ENCODE measurements at regions not wholly inside any gene's neighbourhood (a gene's known extent, or its start where the extent isn't known, plus 50 kb on each side); places are given as distances from the start of the nearest gene placed in this dataset.

DNA sequence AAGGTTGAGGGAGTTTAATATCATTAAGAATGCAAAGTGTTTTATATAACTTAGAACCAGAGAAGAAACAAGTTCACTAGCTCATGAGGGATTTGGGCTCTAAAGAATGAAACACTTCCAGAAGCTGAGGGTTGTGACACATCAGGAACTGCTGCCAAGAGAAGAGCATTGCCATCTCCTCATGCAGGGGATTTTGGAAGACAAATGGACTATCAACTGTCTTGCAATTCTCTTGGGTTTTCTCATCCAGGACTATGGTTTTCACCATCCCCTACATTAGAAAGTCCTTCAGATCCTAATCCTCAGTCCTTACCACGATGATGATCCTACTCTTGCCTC is 59.7 kb upstream of the KL start:
- Histone ChIP-seq H4K20me1 (ENCODE audit: insufficient read depth, low read length, poor library complexity, severe bottlenecking) (no peaks in the 10 kb centered on the region), H3K9me3 (ENCODE audit: insufficient read depth, low read depth, low read length) (no peaks in the 10 kb centered on the region), H3K36me3 (ENCODE audit: insufficient read depth, low read length) (no peaks in the 10 kb centered on the region), H3K79me2 (ENCODE audit: insufficient read depth, low read length) (no peaks in the 10 kb centered on the region), H3K4me2 (ENCODE audit: low read depth, low read length, poor library complexity, severe bottlenecking) (no peak overlapping the region), H2AFZ (ENCODE audit: low read length) (no peak overlapping the region), H3F3A (ENCODE audit: low read depth) (no peaks in the 10 kb centered on the region), H3K9ac (ENCODE audit: low read depth, low read length, poor library complexity, severe bottlenecking) (no peak overlapping the region), H3K4me3 (ENCODE audit: low read length, poor library complexity, severe bottlenecking) (no peak overlapping the region), H3K27me3 (ENCODE audit: insufficient read depth, low read length, poor library complexity, severe bottlenecking) (no peaks in the 10 kb centered on the region), H3K4me1 (ENCODE audit: insufficient read depth, low read length, poor library complexity, severe bottlenecking) (no peaks in the 10 kb centered on the region), H3K9me2 (replicated peaks; ENCODE audit: low read depth, low read length) (no peaks in the 10 kb centered on the region)
- TF ChIP-seq EZH2phosphoT487 (IDR thresholded peaks at IDR 0.05; ENCODE audit: borderline replicate concordance), result no peak
- TF ChIP-seq, protein P1, sequence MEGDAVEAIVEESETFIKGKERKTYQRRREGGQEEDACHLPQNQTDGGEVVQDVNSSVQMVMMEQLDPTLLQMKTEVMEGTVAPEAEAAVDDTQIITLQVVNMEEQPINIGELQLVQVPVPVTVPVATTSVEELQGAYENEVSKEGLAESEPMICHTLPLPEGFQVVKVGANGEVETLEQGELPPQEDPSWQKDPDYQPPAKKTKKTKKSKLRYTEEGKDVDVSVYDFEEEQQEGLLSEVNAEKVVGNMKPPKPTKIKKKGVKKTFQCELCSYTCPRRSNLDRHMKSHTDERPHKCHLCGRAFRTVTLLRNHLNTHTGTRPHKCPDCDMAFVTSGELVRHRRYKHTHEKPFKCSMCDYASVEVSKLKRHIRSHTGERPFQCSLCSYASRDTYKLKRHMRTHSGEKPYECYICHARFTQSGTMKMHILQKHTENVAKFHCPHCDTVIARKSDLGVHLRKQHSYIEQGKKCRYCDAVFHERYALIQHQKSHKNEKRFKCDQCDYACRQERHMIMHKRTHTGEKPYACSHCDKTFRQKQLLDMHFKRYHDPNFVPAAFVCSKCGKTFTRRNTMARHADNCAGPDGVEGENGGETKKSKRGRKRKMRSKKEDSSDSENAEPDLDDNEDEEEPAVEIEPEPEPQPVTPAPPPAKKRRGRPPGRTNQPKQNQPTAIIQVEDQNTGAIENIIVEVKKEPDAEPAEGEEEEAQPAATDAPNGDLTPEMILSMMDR (conservative IDR thresholded peaks at IDR 0.05; ENCODE audit: low read length), result no peak

DNA sequence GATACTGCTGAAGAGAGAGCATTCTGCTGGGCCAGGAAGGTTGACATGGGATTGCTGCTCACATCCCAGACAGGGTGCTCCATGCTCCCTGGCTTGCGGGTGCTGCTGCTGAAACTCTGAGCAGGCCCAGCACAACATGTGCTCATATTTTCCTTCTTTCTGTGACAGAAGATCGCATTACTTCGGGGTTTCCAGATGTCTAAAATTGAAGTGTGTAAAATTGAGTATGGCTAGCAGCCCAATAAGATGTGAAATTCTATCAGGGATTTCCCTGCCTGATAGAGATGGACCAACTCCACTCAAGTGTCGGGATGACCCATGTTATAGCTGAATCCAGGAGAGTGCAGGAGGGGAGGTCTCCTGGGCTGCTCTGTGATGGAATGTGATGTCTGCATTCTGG is 55.6 kb upstream of the KL start:
- TF ChIP-seq, protein P1 (conservative IDR thresholded peaks at IDR 0.05; ENCODE audit: low read length), result no peak
- no peak for TF ChIP-seq EZH2phosphoT487 (IDR thresholded peaks at IDR 0.05; ENCODE audit: borderline replicate concordance)

DNA sequence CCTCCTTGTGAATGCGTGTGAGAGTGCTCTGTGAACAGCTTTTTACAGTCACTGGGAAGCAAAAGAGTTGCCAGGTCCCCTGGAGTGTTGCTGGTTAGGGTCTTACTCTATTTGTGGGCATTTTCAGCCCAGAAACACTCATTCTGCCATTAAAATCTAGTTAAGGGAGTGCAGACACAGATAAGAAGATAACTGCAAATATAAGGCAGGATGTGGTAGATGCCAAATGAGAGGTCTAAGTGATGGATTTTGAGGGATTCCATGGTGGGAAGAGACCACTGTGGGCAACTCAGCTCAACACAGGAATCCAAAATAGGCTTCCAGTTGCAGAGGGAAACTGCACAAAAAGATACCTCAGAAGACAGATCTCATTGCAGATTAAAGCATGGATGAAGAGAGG is 54.5 kb upstream of the KL start:
- no peak for TF ChIP-seq EZH2phosphoT487 (IDR thresholded peaks at IDR 0.05; ENCODE audit: borderline replicate concordance)
- TF ChIP-seq, protein P1 (conservative IDR thresholded peaks at IDR 0.05; ENCODE audit: low read length), result no peak
- Histone ChIP-seq H3K36me3 (ENCODE audit: insufficient read depth, low read length) (no peaks in the 10 kb centered on the region), H3K9me2 (replicated peaks; ENCODE audit: low read depth, low read length) (no peaks in the 10 kb centered on the region), H3K4me3 (ENCODE audit: low read length, poor library complexity, severe bottlenecking) (no peak overlapping the region), H3K4me1 (ENCODE audit: insufficient read depth, low read length, poor library complexity, severe bottlenecking) (no peaks in the 10 kb centered on the region), H3F3A (ENCODE audit: low read depth) (no peaks in the 10 kb centered on the region), H2AFZ (ENCODE audit: low read length) (no peak overlapping the region), H3K4me2 (ENCODE audit: low read depth, low read length, poor library complexity, severe bottlenecking) (no peak overlapping the region), H3K9ac (ENCODE audit: low read depth, low read length, poor library complexity, severe bottlenecking) (no peak overlapping the region), H3K9me3 (ENCODE audit: insufficient read depth, low read depth, low read length) (no peaks in the 10 kb centered on the region), H3K79me2 (ENCODE audit: insufficient read depth, low read length) (no peaks in the 10 kb centered on the region), H3K27me3 (ENCODE audit: insufficient read depth, low read length, poor library complexity, severe bottlenecking) (no peaks in the 10 kb centered on the region), H4K20me1 (ENCODE audit: insufficient read depth, low read length, poor library complexity, severe bottlenecking) (no peaks in the 10 kb centered on the region)

More for the DNA sequence above, 55.6 kb upstream of the KL start:
- H3K9me3 ChIP-seq (ENCODE audit: insufficient read depth, low read depth, low read length), result no peaks in the 10 kb centered on the region
- H3K4me1 ChIP-seq (ENCODE audit: insufficient read depth, low read length, poor library complexity, severe bottlenecking), result no peaks in the 10 kb centered on the region
- H3K4me3 ChIP-seq (ENCODE audit: low read length, poor library complexity, severe bottlenecking), result no peak overlapping the region
- H3K9me2 ChIP-seq (replicated peaks; ENCODE audit: low read depth, low read length), result no peaks in the 10 kb centered on the region
- no peaks in the 10 kb centered on the region for H3F3A ChIP-seq (ENCODE audit: low read depth)
- H3K36me3 ChIP-seq (ENCODE audit: insufficient read depth, low read length), result no peaks in the 10 kb centered on the region
- no peak overlapping the region for H3K9ac ChIP-seq (ENCODE audit: low read depth, low read length, poor library complexity, severe bottlenecking)
- H4K20me1 ChIP-seq (ENCODE audit: insufficient read depth, low read length, poor library complexity, severe bottlenecking), result no peaks in the 10 kb centered on the region
- H2AFZ ChIP-seq (ENCODE audit: low read length), result no peak overlapping the region
- no peaks in the 10 kb centered on the region for H3K79me2 ChIP-seq (ENCODE audit: insufficient read depth, low read length)
- H3K4me2 ChIP-seq (ENCODE audit: low read depth, low read length, poor library complexity, severe bottlenecking), result no peak overlapping the region
- H3K27me3 ChIP-seq (ENCODE audit: insufficient read depth, low read length, poor library complexity, severe bottlenecking), result no peaks in the 10 kb centered on the region
